Suprapubic skin (tissue), 4 donors: ENCODE measurements at regions not wholly inside any gene's neighbourhood (a gene's known extent, or its start where the extent isn't known, plus 50 kb on each side); places are given as distances from the start of the nearest gene placed in this dataset.

Source experiments
- EP300 ChIP-seq: sonication (generic); formaldehyde crosslinking; IDR thresholded peaks from one replicate; pipeline ENCODE4 v1.6.1; 2017; ENCODE audit warnings: antibody characterized with exemption
- POLR2A ChIP-seq, 2 donors: fragments of 450-650 bp; IDR thresholded peaks; one replicate each; pipeline ENCODE4 v1.6.1; 2017; ENCODE audit warnings: antibody characterized with exemption in 2 of 2, mild to moderate bottlenecking in 2 of 2, moderate library complexity in 2 of 2
- POLR2AphosphoS5 ChIP-seq, 3 donors: sonication (generic); formaldehyde crosslinking; IDR thresholded peaks; one replicate each; pipeline ENCODE4 v1.6.1; 2017; ENCODE audit warnings: antibody characterized with exemption in 3 of 3
- TF ChIP-seq, protein P1 (sequence below), 2 donors: fragments of 200-600 bp in 1 of 2; fragments of 450-650 bp in 1 of 2; sonication (generic) in 1 of 2; IDR thresholded peaks; one replicate each; pipeline ENCODE4 v1.5.1; 2016 to 2019; ENCODE audit warnings: antibody characterized with exemption in 2 of 2, mild to moderate bottlenecking in 1 of 2, moderate library complexity in 1 of 2

DNA sequence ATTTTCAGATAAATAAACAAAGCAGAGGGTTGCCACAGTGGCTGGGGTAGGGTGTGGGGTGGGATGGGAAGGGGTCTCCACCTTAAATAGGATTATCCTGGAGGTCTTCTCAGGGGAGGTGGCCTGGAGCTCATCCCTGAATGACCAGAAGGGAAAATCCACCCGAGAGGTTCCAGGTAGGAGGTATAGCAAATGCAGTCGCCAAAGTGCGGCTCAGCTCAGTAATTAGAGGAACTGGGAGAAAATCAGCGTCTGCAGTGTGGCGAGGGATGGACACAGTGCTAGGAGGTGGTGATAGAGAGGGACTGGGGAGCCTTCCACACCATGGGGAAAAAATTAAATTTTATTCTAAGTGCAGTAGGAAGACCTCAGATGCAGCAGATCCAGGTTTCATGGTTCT is 584.5 kb downstream of the MATN1 start:
- TF ChIP-seq, protein P1, sequence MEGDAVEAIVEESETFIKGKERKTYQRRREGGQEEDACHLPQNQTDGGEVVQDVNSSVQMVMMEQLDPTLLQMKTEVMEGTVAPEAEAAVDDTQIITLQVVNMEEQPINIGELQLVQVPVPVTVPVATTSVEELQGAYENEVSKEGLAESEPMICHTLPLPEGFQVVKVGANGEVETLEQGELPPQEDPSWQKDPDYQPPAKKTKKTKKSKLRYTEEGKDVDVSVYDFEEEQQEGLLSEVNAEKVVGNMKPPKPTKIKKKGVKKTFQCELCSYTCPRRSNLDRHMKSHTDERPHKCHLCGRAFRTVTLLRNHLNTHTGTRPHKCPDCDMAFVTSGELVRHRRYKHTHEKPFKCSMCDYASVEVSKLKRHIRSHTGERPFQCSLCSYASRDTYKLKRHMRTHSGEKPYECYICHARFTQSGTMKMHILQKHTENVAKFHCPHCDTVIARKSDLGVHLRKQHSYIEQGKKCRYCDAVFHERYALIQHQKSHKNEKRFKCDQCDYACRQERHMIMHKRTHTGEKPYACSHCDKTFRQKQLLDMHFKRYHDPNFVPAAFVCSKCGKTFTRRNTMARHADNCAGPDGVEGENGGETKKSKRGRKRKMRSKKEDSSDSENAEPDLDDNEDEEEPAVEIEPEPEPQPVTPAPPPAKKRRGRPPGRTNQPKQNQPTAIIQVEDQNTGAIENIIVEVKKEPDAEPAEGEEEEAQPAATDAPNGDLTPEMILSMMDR (IDR thresholded peaks at IDR 0.05) = no peak
- TF ChIP-seq POLR2A (IDR thresholded peaks at IDR 0.05) = no peak
- no peak for TF ChIP-seq POLR2AphosphoS5 (IDR thresholded peaks at IDR 0.05)
- no peak for TF ChIP-seq EP300
